ENCODE measurements at regions not wholly inside any gene's neighbourhood (a gene's known extent, or its start where the extent isn't known, plus 50 kb on each side); places are given as distances from the start of the nearest gene placed in this dataset.
"Not testable (repeated sequence)": the region's sequence is repeated elsewhere in the genome, so short reads cannot be mapped to it uniquely, and the experiment has no call there.

DNA sequence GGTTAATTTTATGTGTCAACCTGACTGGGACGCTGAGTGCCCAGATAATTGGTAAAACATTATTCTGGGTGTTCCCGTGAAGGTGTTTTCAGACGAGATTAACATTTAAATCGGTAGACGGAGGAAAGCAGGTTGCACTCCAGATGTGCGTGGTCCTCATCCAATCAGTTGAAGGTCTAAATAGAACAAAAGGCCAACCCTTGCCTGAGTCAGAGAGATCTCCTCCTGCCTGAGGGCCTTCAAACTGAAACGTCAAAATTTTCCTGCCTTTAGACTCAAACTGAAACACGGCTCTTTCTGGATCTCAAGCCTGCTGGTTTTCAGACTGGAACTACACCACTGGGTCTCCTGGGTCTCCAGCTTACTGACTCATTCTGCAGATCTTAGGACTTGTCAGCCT lies 70.9 kb downstream of the NPIPA5 start:
- not testable (repeated sequence) for DNase-seq

DNA sequence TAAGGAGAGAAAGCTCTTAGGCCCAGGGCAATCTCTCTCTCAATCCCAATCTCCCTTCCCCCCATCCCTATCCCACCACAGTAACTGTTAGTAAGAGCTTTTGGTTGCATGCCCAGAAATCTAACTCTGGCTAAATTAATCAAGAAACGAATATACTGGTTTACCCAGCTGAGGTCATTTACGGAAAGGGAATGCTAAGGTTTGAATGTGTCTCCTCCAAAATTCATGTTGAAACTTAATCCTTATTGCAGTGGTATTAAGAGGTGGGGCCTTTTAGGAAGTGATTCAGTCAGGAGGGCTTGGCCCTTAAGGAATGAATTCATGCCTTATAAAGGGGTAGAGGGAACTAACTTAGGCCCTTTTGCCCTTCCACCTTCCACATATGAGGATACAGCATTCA lies 72.2 kb downstream of the NPIPA5 start:
- DNase-seq: not testable (repeated sequence)

DNA sequence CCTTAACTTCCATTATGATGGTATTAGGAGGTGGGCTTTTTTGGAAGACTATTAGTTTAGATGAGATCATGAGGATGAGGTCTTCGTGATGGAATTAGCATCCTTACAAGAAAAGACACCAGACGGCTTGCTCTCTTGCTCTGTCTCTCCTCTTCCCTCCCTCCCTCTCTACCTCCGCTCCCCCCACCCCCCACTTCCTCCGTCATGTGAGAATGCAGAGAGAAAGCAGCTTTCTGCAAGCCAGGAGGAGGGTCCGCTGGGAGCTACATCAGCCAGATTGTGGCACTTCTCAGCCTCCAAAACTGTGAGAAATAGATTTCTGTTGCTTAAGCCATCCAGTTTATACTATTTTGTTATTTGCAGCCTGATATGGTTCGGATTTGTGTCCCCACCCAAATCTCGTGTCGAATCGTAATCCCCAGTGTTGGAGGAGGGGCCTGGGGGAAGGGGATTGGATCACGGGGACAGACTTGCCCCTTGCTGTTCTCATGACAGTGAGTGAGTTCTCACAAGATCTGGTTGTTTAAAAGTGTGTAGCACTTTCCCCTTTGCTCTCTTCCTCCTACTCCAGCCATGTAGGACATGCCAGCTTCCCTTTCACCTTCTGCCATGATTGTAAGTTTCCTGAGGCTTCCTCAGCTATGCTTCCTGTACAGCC lies 74.3 kb downstream of the NPIPA5 start:
- not testable (repeated sequence) for DNase-seq

DNA sequence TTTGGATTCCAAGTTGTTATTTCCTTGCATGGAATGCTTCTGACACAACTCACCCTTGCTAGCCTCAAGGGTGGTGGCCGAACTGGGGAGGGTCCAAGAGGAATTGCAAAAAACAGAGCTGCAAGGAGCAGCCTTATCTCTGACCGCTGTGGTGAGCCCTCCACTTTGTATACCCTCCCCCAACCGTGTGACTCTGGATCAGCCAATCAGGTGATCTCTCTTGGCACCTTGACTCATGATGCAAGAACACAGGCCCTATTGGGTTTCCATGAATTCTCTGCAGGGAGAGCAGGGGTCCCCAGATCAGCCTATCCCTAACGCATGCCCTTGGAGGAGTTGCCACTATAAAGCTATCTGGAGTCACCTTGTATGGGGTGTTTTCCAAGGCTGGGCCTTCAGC lies 81.0 kb downstream of the NPIPA5 start:
- DNase-seq: not testable (repeated sequence)

DNA sequence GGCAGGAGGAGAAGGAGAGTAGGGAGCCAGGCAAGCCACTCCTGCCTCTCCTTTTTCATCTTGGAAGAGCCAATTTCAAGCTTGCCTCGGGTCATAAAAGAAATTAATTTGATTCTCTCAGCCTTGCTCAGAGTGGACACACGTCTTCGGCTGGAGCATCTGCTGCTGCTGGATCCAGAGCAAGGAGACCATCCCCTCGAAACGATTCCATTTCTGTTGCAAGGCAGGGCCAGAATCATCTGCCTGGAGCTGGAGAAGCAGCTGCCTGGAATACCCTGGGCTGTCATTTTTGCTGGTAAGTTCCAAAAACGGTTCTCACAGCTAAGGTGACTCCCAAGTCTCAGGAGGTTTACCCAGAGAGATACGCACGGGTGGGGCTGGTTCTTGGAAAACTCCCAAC lies 103.3 kb downstream of the NPIPA5 start:
- not testable (repeated sequence) for DNase-seq

DNA sequence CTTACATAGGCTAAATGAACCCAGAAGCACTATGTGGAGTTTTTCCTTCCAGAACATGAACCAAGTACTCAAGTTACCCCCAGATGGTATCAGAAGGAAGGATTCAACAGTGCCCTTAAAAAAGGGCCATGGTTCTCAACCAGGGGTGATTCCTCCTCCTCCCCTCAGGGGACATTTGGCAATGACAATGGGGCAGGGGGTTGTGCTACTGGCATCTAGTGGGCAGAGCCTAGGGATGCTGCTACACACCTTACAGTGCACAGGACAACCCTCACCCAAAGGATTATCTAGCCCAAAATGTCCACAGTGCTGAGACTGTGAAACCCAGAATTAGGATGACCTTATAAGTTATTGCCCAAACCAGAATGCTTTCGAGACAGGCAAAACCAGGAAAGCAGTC lies 104.1 kb downstream of the NPIPA5 start:
- DNase-seq: not testable (repeated sequence)

DNA sequence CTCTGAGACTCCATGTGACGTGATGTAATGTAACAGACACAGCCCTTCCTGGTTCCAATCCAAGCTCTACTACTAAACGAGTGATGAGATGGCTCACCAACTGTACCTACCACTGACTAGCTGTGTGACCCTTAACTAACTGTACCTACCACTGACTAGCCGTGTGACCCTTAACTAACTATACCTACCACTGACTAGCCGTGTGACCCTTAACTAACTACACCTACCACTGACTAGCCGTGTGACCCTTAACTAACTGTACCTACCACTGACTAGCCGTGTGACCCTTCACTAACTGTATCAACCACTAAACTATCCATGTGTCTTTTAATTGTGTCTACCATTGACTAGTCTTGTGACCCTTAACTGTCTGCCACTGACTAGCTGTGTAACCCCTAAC lies 111.2 kb downstream of the NPIPA5 start:
- DNase-seq: not testable (repeated sequence)

DNA sequence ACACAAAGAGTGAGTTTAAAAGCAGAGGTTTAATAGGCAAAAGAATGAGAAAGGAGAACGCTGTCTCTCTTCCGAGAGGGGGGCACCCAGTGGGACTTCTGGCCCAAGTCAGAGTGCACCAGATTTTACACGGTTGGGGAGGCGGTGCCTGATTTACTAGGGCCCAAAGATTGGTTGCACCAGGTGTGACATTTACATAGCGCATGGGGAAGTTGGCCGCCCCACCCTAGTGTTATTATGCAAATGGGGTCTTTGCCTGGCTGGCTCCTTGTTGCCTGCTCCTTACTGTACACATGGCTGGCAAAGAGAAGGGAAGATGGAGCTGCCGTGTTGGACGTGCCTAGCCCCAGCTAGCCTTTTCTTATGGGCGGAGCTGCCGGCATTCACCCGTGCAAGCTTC lies 115.9 kb downstream of the NPIPA5 start:
- DNase-seq: not testable (repeated sequence)

DNA sequence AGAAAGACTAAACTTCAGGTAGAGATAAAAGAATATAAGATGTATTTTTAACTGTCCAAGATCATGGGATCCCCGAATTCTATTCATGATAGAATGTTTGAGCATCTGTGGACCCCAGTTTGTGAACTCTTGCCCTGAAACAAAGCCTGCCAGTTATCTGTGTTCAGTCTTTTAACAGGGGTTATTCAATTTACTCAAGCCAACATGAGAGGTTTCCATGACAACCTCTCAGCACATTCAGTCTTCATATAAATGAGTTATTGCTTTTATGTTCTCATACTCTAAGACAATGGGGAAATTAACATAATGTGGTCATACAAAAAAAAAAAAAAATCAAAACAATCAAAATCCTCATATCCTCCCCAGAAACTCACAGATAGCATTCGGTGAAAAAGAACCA lies 130.1 kb downstream of the NPIPA5 start:
- DNase-seq: not testable (repeated sequence)

DNA sequence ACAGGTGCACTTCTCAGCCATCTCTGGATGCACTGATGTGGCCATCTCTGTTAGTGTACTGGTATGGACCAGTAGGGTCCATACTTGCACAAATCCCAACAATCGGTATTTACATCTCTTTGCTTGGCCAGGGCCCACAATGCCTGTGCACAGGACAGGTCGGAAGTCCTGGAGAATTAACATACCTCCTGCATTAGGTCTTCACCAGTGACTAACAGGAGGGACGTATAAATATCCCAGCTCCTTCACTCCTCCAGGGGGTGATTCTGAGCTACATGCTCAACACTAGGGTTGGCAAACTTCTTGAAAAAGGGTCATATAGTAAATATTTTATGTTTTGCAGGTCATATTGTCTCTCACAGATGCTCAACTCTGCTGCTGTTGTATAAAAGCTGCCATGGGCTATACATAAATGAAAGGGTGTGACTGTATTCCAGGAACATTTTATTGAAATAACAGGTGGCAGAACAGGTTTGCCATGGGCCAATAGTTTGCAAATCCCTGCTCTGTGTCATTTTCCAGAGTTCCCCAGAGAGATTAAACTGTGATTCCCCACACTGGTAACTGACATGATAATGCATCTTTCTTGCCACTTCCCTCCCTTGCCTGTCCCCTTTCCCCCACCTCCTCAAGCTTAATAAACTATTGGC lies 141.3 kb downstream of the NPIPA5 start:
- not testable (repeated sequence) for DNase-seq

DNA sequence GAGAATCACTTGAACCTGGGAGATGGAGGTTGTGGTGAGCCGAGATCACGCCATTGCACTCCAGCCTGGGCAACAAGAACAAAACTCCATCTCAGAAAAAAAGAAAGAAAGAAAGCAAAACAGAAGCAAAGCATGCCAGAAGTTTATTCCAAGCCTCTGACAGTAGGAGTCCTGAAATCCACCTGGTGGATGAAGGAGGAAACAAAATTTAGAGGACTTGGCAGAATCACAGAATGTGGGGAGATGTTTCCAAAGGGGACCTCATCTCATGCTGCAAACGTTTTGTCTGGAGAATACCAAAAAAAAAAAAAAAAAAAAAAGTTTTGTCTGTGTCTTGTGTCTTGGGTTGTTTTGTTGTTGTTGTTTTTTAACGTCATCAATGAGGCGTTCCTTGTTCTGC lies 141.1 kb upstream of the RRN3 start:
- DNase-seq: not testable (repeated sequence)

DNA sequence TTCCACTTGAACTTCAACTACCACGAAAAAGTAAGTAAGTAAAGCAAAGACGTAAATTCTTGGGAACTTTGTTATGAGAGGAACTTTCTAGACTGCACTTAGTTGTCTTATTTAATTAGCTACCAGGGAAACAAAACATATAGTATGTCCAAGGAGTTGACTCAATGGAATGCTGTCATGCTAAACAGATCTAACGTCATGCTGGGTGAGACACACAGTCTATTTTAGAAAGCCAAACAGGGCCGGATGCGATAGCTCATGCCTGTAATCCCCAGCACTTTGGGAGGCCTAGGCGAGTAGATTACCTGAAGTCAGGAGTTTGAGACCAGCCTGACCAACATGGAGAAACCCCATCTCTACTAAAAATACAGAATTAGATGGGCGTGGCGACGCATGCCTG lies 140.6 kb upstream of the RRN3 start:
- not testable (repeated sequence) for DNase-seq

DNA sequence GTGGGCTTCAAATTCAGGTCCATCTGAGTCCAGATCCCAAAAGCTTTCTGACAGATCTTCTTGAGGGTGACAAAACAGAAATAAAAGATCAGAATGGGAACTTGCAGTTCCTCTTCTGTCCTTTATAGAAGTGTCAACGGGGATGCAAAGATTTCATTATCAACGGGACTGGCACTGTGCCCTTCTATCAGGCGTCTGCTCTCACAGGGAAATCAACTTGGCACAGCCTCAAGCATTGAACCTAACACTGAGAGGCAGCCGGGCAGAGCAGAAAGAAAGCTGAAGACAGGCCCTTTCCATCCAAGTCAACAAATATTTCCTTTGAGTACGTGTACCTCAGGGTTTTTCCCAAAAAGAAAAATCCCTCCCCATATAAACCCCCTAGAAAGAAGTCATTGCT lies 136.4 kb upstream of the RRN3 start:
- not testable (repeated sequence) for DNase-seq

DNA sequence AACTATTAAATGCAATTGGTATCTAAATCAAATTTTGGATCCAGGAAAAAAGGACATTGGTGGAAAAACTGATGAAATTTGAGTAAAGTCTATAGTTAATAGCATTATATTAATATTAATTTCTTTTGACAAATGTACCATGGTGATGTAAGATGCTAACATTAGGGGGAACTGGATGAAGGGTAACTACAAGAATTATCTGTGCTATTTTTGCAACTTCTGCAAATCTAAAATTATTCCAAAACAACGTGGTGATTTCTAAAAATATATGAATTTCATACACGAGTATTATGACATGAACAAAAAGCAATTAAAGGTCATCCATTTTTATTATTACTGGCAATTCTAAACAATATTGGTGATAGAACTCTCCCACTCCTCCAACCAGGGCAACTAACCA lies 135.6 kb upstream of the RRN3 start:
- DNase-seq: not testable (repeated sequence)

DNA sequence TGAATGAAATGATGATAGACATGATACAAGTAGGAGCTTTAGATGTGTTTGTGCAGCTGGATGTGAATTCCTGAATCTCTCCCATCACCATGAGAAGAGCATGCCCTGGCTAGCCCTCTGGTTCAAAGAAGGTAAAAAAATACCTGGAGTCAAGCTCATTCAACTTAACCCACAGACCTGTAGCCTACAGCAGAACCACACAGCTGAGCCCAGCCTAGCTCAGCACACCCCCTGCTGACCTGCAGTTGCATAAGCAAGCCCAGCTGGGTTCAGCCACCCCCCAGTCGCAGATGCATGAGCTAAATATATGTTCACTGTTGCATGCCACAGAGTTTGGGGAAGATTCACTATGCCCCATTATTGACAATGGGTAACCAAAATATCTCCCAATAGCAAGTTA lies 130.6 kb upstream of the RRN3 start:
- DNase-seq: not testable (repeated sequence)

DNA sequence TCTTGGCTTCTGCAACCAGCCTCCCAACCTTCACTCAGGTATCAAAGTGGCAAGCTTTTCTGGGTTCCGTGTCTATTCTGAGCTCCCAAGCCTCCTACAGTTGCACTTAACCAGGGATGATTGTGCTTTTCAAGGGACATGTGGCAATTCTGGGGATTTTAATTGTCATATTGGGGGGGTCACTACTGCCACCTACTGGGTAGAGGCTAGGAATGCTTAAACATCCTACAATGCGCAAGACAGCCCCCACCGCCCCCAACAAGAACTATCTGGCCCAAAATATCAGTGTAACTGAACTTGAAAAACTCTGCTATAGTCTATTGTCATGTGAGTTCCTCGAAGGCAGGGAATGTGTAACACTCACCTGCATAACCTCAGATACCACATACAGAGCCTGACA lies 129.3 kb upstream of the RRN3 start:
- not testable (repeated sequence) for DNase-seq

DNA sequence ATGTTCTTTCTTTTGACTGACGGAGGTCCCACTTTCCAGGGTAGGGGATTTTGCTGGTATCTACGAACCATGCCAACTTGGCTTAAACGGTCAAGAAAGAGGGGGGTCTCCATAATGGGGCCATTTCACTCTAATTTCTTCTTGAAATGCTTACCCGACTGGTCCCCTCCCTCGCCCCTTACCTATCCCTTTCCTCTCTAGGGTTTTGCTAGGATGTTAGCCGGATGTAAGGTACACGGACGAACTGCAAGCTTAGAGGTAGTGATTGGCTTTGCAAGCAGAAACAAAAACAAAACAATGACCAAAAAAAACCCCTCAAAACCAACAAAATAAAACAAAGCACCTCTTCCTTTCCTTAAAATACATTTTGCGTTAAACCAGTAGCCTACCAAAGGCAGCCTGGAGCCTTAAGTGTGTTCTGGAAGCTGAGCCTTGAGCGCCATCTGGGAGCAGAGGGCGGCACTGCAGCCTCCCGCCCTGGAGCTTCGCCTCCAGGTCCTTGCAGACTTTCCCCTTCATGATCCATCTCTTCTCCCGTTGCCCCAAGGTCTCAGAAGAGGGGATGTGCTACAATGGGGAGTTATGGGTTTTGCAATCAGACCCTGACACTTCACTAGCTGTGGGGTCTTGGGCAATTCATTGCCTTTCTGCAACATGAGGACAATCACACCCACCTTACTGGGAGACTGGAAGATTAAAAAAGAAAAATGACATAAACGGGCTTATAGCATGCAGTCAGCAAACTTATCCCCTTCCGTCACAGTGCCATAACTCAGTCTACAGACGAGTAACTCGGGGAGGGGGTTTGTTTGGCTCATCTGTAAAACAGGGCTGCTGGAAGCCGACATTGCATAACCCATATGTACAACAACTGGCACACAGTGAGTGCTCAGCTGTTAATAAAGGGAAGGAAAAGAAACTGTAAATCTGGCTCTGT lies 125.9 kb upstream of the RRN3 start:
- DNase-seq: peak in 1 of 5 experiments; percentile 2

DNA sequence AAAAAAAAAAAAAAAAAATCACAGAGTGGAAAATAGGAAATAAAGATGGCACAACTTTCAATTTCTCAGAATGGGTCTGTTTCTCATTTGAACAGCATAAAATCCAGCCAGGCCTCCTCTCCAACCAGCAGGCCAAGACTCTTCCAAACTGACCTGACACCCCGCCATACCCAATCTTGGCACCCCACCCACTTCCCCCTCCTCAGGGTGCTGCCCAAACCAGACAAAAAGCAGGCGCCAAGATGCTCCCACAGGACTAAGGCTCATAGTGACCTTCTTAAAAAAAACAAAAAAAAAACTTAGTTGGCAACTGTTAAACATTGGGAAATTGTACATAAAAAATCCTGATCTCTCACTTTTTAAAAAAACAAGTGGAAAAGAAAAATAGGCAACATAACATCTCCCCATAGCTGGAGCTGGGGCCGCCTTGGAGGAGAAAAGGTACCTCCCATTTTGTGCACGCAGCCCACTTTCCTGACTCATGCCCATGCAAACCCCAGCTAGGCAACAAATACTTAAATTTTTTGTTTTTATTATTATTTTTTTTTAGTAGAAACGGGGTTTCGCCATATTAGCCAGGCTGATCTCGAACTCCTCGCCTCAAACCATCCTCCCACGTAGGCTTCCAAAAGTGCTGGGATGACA lies 124.9 kb upstream of the RRN3 start:
- not testable (repeated sequence) for DNase-seq

DNA sequence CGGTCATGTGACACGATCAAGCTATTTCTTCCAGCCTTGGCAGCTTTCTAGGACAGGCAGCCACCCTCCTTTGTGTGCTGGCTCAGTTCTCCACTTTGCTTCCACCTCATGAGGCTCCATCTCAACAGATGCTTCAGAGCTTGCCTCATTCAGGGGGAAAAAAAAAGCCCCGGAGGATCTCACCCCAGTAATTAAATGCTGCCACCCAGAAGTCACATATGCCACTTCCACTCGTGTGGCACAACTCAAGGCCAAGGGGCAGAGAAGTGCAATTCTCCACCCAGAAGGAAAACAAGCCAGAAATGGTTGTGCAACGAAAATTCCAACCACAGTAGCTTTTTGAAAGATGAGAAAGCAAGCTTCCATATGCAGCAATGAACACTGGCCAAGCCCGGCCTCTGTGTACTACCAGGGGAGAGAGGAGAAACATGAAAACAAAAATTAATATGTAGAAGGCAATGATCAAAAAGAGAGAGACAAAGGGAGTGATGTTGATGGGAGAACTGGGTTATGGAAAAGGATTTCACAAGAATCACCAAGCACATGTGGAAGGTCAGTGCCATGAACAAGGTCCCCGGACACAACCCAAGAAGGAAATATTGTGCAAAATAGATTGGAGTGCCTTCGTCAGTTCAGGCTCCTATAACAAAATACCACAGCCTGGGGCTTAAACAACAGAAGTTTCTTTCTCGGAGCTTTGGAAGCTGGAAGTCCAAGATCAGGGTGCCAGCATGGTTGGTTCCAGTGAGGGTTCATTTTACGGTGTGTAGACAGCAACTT lies 113.3 kb upstream of the RRN3 start:
- not testable (repeated sequence) for DNase-seq

DNA sequence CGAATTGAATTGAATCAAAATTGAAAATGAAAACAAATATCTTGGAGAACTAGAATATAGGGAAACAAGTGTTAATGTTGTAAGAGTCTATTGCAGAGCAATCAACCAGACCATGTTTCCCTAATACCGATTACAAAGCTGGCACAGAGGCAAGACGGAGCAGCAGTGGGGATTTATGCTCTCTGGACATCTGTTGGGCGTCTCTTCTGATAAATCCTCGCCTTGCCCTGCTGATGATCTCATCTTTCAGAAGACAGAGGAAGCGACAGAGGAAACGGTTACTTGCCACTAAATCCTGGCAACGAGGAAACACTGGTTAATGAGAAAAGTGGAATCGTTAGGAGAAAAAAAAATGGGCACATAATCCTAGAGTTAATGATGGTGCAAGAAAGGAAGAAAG lies 112.4 kb upstream of the RRN3 start:
- DNase-seq: not testable (repeated sequence)

DNA sequence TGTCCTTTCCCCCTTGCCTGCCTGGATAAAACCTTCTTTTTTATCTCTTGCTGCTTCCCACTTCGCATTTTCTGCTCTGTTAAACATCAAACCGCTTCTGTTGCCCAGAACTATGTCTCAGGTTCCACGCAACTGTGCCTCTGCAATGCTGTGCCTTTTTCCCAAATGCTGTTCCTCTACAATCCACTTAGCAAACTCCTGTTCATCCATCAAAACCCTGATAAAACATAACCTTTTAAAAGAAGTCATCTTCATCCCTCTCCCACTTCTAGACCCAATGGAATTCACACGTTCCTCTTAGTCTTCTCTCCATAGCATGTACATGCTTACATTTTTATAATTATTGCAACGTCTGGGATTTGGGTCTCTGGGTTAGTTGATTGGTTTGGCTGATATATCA lies 111.9 kb upstream of the RRN3 start:
- DNase-seq: not testable (repeated sequence)

DNA sequence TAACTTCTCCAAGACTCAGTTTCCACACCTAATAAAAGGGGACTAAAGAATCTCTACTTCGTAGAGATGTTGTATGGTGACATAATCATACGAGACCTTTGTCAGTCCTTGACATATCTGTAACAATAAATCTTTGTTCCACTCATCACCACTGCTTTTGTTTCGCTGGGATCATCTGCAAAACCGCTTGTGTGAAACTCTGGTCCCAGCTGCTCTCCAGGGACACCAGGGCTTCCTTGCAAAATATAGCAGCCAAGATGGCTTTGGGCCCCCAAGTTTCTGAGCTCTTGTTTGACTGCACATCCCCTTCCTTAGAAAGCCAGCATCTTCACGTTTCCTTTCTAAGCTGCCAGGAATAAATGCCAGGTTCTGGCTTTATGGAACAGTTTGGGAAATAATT lies 110.5 kb upstream of the RRN3 start:
- DNase-seq: not testable (repeated sequence)
